K562 (cell line): ENCODE measurements at regions not wholly inside any gene's neighbourhood (a gene's known extent, or its start where the extent isn't known, plus 50 kb on each side); places are given as distances from the start of the nearest gene placed in this dataset.

Source experiments
- ELF4 ChIP-seq: fragments of 450-650 bp; formaldehyde crosslinking; IDR thresholded peaks from 2 replicates; pipeline ENCODE4 v1.4.0; 2022; ENCODE audit warnings: missing genetic modification characterization
- FOXA1 ChIP-seq: fragments of 450-650 bp; IDR thresholded peaks from 2 replicates; pipeline ENCODE4 v1.6.1; 2016; ENCODE audit warnings: mild to moderate bottlenecking, borderline replicate concordance
- MAX ChIP-seq: sonication (generic); formaldehyde crosslinking; IDR thresholded peaks from 2 replicates; pipeline ENCODE4 v1.9.0; 2022; ENCODE audit warnings: mild to moderate bottlenecking, missing genetic modification reagents
- PHTF2 ChIP-seq: fragments of 250-450 bp; sonication (Bioruptor Pico); IDR thresholded peaks from 2 replicates; pipeline ENCODE4 v1.5.0; 2021; ENCODE audit warnings: mild to moderate bottlenecking
- PRPF4 ChIP-seq: fragments of 200-400 bp; formaldehyde crosslinking; IDR thresholded peaks from one replicate; pipeline ENCODE4 v1.6.1; 2017; ENCODE audit warnings: low read length, low read depth, mild to moderate bottlenecking; ENCODE audit not compliant: insufficient read depth, poor library complexity, severe bottlenecking
- REST ChIP-seq, 2 experiments: fragments of 450-650 bp; formaldehyde crosslinking in 1 of 2; IDR thresholded peaks; 2 replicates each; pipeline versions ENCODE4 v1.4.0 to v1.6.1; 2014 to 2020; ENCODE audit warnings: mild to moderate bottlenecking in 2 of 2, borderline replicate concordance in 1 of 2, low read depth in 1 of 2
- TAF1 ChIP-seq: IDR thresholded peaks from 2 replicates; pipeline ENCODE4 v1.6.1; 2011; ENCODE audit warnings: mild to moderate bottlenecking, low read length, moderate library complexity; ENCODE audit not compliant: insufficient read depth, control insufficient read depth, severe bottlenecking; ENCODE audit errors: extremely low read depth
- ZBTB8A ChIP-seq: fragments of 450-650 bp; IDR thresholded peaks from 2 replicates; pipeline ENCODE4 v1.6.1; 2018; ENCODE audit warnings: mild to moderate bottlenecking, moderate library complexity; ENCODE audit not compliant: partially characterized antibody
- ZC3H4 ChIP-seq: sonication (generic); formaldehyde crosslinking; IDR thresholded peaks from 2 replicates; pipeline ENCODE4 v1.9.0; 2021; ENCODE audit warnings: missing genetic modification reagents, borderline replicate concordance
- ZNF217 ChIP-seq: sonication (generic); formaldehyde crosslinking; IDR thresholded peaks from 2 replicates; pipeline ENCODE4 v1.8.0; 2022; ENCODE audit warnings: mild to moderate bottlenecking, missing genetic modification reagents
- ZNF431 ChIP-seq: sonication (generic); formaldehyde crosslinking; IDR thresholded peaks from 2 replicates; pipeline ENCODE4 v1.8.0; 2022; ENCODE audit warnings: mild to moderate bottlenecking, missing genetic modification reagents
- TF ChIP-seq, protein P1 (sequence below): fragments of 250-450 bp; sonication (Bioruptor Pico); IDR thresholded peaks from 2 replicates; pipeline ENCODE4 v1.4.0; 2020
- TF ChIP-seq, protein P2 (sequence below): fragments of 250-450 bp; sonication (Bioruptor Pico); IDR thresholded peaks from 2 replicates; pipeline ENCODE4 v1.4.0; 2020; ENCODE audit warnings: mild to moderate bottlenecking

GRCh38 chr20:34189572-34190163 is 51.6 kb upstream of the ASIP start:
- TF ChIP-seq PRPF4 (no peak), PHTF2 (CRISPR knock-in tag) (no peak), REST (IDR thresholded peaks at IDR 0.05; ENCODE audit: borderline replicate concordance) (no peak), REST (CRISPR knock-in tag; IDR thresholded peaks at IDR 0.05; ENCODE audit: low read depth) (no peak), ZNF431 (CRISPR knock-in tag) (no peak), TAF1 (no peak), ZBTB8A (no peak), MAX (CRISPR knock-in tag) (no peak), FOXA1 (no peak), ZNF217 (CRISPR knock-in tag) (no peak), ELF4 (CRISPR knock-in tag) (no peak), ZC3H4 (CRISPR knock-in tag) (no peak)
- TF ChIP-seq, protein P1, sequence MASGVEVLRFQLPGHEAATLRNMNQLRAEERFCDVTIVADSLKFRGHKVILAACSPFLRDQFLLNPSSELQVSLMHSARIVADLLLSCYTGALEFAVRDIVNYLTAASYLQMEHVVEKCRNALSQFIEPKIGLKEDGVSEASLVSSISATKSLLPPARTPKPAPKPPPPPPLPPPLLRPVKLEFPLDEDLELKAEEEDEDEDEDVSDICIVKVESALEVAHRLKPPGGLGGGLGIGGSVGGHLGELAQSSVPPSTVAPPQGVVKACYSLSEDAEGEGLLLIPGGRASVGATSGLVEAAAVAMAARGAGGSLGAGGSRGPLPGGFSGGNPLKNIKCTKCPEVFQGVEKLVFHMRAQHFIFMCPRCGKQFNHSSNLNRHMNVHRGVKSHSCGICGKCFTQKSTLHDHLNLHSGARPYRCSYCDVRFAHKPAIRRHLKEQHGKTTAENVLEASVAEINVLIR, result no peak
- TF ChIP-seq, protein P2, sequence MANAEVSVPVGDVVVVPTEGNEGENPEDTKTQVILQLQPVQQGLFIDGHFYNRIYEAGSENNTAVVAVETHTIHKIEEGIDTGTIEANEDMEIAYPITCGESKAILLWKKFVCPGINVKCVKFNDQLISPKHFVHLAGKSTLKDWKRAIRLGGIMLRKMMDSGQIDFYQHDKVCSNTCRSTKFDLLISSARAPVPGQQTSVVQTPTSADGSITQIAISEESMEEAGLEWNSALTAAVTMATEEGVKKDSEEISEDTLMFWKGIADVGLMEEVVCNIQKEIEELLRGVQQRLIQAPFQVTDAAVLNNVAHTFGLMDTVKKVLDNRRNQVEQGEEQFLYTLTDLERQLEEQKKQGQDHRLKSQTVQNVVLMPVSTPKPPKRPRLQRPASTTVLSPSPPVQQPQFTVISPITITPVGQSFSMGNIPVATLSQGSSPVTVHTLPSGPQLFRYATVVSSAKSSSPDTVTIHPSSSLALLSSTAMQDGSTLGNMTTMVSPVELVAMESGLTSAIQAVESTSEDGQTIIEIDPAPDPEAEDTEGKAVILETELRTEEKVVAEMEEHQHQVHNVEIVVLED (CRISPR knock-in tag), result no peak
